Lung (tissue), 11 donors: ENCODE measurements at regions not wholly inside any gene's neighbourhood (a gene's known extent, or its start where the extent isn't known, plus 50 kb on each side); places are given as distances from the start of the nearest gene placed in this dataset.
"Not testable (repeated sequence)": the region's sequence is repeated elsewhere in the genome, so short reads cannot be mapped to it uniquely, and the experiment has no call there.

Experiments used
- ATAC-seq: fragments of 200-7000 bp; cut with Tn5 transposase; one replicate; pipeline ENCODE4 v1.9.1; 2020; ENCODE audit warnings: moderate number of reproducible peaks; ENCODE audit not compliant: insufficient read depth, low FRiP score
- DNase-seq, 3 donors: peaks; one replicate each; pipeline ENCODE4 v3.0.0-alpha.2; 2013 to 2017
- H3K27ac ChIP-seq, 2 donors: one replicate each; pipeline ENCODE4 v1.5.1; 2013; ENCODE audit warnings: mild to moderate bottlenecking in 2 of 2, moderate library complexity in 2 of 2, control low read depth in 1 of 2, inconsistent platforms in 1 of 2, low read depth in 1 of 2, low read length in 1 of 2
- H3K27me3 ChIP-seq, 3 donors: one replicate each; pipeline ENCODE4 v1.5.1; 2013; ENCODE audit warnings: low read length in 2 of 3; ENCODE audit not compliant: control insufficient read depth in 3 of 3, insufficient read depth in 3 of 3
- H3K36me3 ChIP-seq, 4 donors: one replicate each; pipeline ENCODE4 v1.5.1; 2013; ENCODE audit warnings: low read length in 4 of 4, mild to moderate bottlenecking in 1 of 4, moderate library complexity in 1 of 4; ENCODE audit not compliant: control insufficient read depth in 4 of 4, insufficient read depth in 4 of 4
- H3K4me1 ChIP-seq, 5 donors: one replicate each; pipeline ENCODE4 v1.5.1; 2013; ENCODE audit warnings: low read length in 5 of 5, mild to moderate bottlenecking in 2 of 5, moderate library complexity in 1 of 5; ENCODE audit not compliant: control insufficient read depth in 5 of 5, insufficient read depth in 5 of 5
- H3K4me3 ChIP-seq: one replicate; pipeline ENCODE4 v1.5.1; 2013; ENCODE audit warnings: mild to moderate bottlenecking, control low read depth, moderate library complexity
- H3K9ac ChIP-seq, 2 donors: one replicate each; pipeline ENCODE4 v1.5.1; 2013; ENCODE audit warnings: low read length in 2 of 2, control low read depth in 1 of 2; ENCODE audit not compliant: insufficient read depth in 1 of 2
- H3K9me3 ChIP-seq, 4 donors: one replicate each; pipeline ENCODE4 v1.5.1; 2013; ENCODE audit warnings: low read length in 3 of 4, mild to moderate bottlenecking in 1 of 4, moderate library complexity in 1 of 4; ENCODE audit not compliant: control insufficient read depth in 4 of 4, insufficient read depth in 3 of 4
- CTCF ChIP-seq: IDR thresholded peaks from 2 replicates; pipeline ENCODE4 v1.5.1; 2012; ENCODE audit warnings: mild to moderate bottlenecking; ENCODE audit errors: control extremely low read depth, extremely low read depth
- whole genome bisulfite sequencing, 2 donors: extraction: QIAGEN DNeasy Blood & Tissue Kit; methylation state at CpG; one replicate each; pipeline ENCODE4 v1.1.7; 2013; 5-methylcytosine and 5-hydroxymethylcytosine counted together
- donor health status: control.
- donor health status: control.
- donor health status: Bipolar disorder and iron deficiency.
- donor health status: healthy.
- donor health status: DM: yes; HTN: yes; CAD: no.

- no peak for TF ChIP-seq CTCF
- no peak overlapping the region for H3K4me3 ChIP-seq
Measured at GRCh38 chr12:112694065-112694464, 97.5 kb upstream of the RPH3A start.

GRCh38 chr12:112697441-112697840, 94.1 kb upstream of the RPH3A start:
- not testable (repeated sequence) for ATAC-seq, H3K36me3 ChIP-seq, H3K9ac ChIP-seq, H3K27ac ChIP-seq, H3K4me1 ChIP-seq, H3K27me3 ChIP-seq, H3K9me3 ChIP-seq, H3K4me3 ChIP-seq, DNase-seq
- 81 to 91% methylated on average over 7 of the region's 7 CpGs for WGBS, 2 donors

More at GRCh38 chr12:112694065-112694464, 97.5 kb upstream of the RPH3A start:
- no peak overlapping the region for H3K27ac ChIP-seq
- H3K9me3 ChIP-seq, result no peaks in the 10 kb centered on the region
- no peaks in the 10 kb centered on the region for H3K36me3 ChIP-seq
- H3K4me1 ChIP-seq, result no peaks in the 10 kb centered on the region
- H3K27me3 ChIP-seq, result no peaks in the 10 kb centered on the region
- ATAC-seq (no peak), DNase-seq (no peak)
- H3K9ac ChIP-seq, result no peak overlapping the region
- WGBS, 2 donors, result 67 to 80% methylated on average over 9 of the region's 9 CpGs

DNA sequence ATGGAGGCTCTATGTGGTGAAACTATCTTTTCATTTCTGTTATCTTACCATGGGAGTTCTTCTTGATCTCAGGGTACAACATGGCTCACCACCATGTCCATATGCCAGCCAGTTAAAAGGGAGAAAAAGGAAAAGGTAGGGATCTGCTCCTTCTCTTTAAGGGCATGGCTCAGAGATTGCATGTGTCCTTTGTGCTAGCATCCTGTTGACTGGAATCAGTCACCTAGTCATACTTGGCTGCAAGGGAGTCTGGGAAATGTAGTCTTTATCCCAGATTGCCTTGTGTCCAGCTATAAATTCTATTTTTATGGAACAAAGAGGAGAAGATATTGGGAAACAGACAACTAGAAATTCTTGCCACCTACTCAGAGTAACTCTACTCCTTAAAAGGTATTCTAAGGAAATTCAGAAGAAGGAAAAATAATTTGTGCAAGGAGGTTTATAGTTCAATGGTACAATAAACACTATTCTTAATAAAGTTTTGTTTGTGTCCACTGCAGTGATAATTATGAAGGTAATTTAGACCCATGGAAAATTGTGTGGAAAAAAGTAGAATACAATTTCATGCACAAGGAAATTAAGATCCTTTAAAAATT, 86.4 kb upstream of the RPH3A start:
- peaks cover 0 to 3% (median 0%) of the 10 kb centered on the region in 4 donors for H3K9me3 ChIP-seq
- H3K36me3 ChIP-seq, result no peaks in the 10 kb centered on the region
- H3K27me3 ChIP-seq, result no peaks in the 10 kb centered on the region
- DNase-seq, result no peak
- ATAC-seq, result no peak
- H3K4me3 ChIP-seq, result no peak overlapping the region
- no peaks in the 10 kb centered on the region for H3K4me1 ChIP-seq
- no peak for TF ChIP-seq CTCF
- H3K27ac ChIP-seq, result no peak overlapping the region
- no peak overlapping the region for H3K9ac ChIP-seq

- Histone ChIP-seq H3K36me3 (no peaks in the 10 kb centered on the region), H3K9me3 (no peaks in the 10 kb centered on the region), H3K4me1 (no peaks in the 10 kb centered on the region), H3K4me3 (no peak overlapping the region), H3K27me3 (peaks cover 0 to 3% (median 0%) of the 10 kb centered on the region in 3 donors), H3K27ac (no peak overlapping the region), H3K9ac (no peak overlapping the region)
- ATAC-seq, result no peak
- WGBS, 2 donors, result 68 to 86% methylated on average over 4 of the region's 4 CpGs
- TF ChIP-seq CTCF, result no peak
- DNase-seq, result no peak
Measured at GRCh38 chr12:112710414-112710813, 81.1 kb upstream of the RPH3A start.
